HT-29 (cell line): ENCODE measurements at regions not wholly inside any gene's neighbourhood (a gene's known extent, or its start where the extent isn't known, plus 50 kb on each side); places are given as distances from the start of the nearest gene placed in this dataset.
"Not testable (repeated sequence)": the region's sequence is repeated elsewhere in the genome, so short reads cannot be mapped to it uniquely, and the experiment has no call there.

Source experiments
- DNase-seq: peaks from one replicate; pipeline ENCODE4 v3.0.0-alpha.2; 2015; ENCODE audit warnings: low spot score

- DNase-seq, result not testable (repeated sequence)
Observed at GRCh38 chr7:101679653-101680173, 50.6 kb upstream of the MYL10 start.

- no peak for DNase-seq
Observed at GRCh38 chr7:101680406-101681145, 51.5 kb upstream of the MYL10 start.

- peak; percentile 30 for DNase-seq
Observed at GRCh38 chr7:101681170-101682007, 52.3 kb upstream of the MYL10 start.

GRCh38 chr7:101684983-101685330 lies 55.9 kb upstream of the MYL10 start:
- DNase-seq, result no peak

- no peak for DNase-seq
Observed at GRCh38 chr7:101686030-101686429, 56.9 kb upstream of the MYL10 start.

- DNase-seq, result no peak
Observed at GRCh38 chr7:101687081-101687480, 58.0 kb upstream of the MYL10 start.

GRCh38 chr7:101687791-101688182 lies 58.7 kb upstream of the MYL10 start:
- no peak for DNase-seq

GRCh38 chr7:101688183-101688831 lies 59.2 kb upstream of the MYL10 start:
- DNase-seq, result peak; percentile 70

GRCh38 chr7:101688995-101689907 lies 60.2 kb upstream of the MYL10 start:
- DNase-seq, result no peak

GRCh38 chr7:101690061-101690460 lies 61.0 kb upstream of the MYL10 start:
- DNase-seq, result no peak

GRCh38 chr7:101691822-101692384 lies 62.8 kb upstream of the MYL10 start:
- no peak for DNase-seq

GRCh38 chr7:101693498-101694091 lies 64.5 kb upstream of the MYL10 start:
- no peak for DNase-seq

GRCh38 chr7:101698964-101699363 lies 69.9 kb upstream of the MYL10 start:
- DNase-seq, result no peak

- no peak for DNase-seq
Observed at GRCh38 chr7:101699399-101699798, 70.3 kb upstream of the MYL10 start.

- no peak for DNase-seq
Observed at GRCh38 chr7:101699881-101700823, 71.1 kb upstream of the MYL10 start.

- no peak for DNase-seq
Observed at GRCh38 chr7:101701153-101701794, 72.2 kb upstream of the MYL10 start.

GRCh38 chr7:101702362-101702850 lies 73.3 kb upstream of the MYL10 start:
- DNase-seq, result peak; percentile 63

GRCh38 chr7:101705331-101705730 lies 76.2 kb upstream of the MYL10 start:
- DNase-seq, result no peak

GRCh38 chr7:101707587-101707986 lies 78.5 kb upstream of the MYL10 start:
- no peak for DNase-seq
